MM.1S (cell line): ENCODE measurements at regions not wholly inside any gene's neighbourhood (a gene's known extent, or its start where the extent isn't known, plus 50 kb on each side); places are given as distances from the start of the nearest gene placed in this dataset.

ENCODE experiments used
- EZH2 ChIP-seq: fragments of 300-600 bp; sonication (generic); optimal IDR thresholded peaks from 2 replicates; pipeline ENCODE3; 2017; ENCODE audit warnings: low read depth, mild to moderate bottlenecking, antibody characterized with exemption, low read length, mixed read lengths
- EZH2phosphoT487 ChIP-seq: fragments of 300-600 bp; sonication (generic); IDR thresholded peaks from 2 replicates; pipeline ENCODE4 v1.6.1; 2018; ENCODE audit warnings: antibody characterized with exemption, low read length
- TF ChIP-seq, protein P1 (sequence below): fragments of 300-600 bp; sonication (generic); IDR thresholded peaks from 2 replicates; pipeline ENCODE4 v1.5.1; 2016; ENCODE audit warnings: antibody characterized with exemption, low read length, mixed read lengths

DNA sequence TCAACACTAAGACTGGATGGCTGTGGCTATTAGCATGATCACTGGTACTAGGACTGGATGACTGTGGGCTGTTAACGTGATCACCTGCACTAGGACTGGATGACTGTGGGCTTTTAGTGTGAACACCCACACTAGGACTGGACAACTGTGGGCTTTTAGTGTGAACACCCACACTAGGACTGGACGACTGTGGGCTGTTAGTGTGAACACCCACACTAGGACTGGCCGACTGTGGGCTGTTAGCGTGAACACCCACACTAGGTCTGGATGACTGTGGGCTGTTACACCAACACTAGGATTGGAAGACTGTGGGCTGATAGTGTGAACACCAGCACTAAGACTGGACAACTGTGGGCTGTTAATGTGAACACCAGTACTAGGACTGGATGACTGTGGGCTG is 329.2 kb downstream of the OSTF1 start:
- TF ChIP-seq, protein P1, sequence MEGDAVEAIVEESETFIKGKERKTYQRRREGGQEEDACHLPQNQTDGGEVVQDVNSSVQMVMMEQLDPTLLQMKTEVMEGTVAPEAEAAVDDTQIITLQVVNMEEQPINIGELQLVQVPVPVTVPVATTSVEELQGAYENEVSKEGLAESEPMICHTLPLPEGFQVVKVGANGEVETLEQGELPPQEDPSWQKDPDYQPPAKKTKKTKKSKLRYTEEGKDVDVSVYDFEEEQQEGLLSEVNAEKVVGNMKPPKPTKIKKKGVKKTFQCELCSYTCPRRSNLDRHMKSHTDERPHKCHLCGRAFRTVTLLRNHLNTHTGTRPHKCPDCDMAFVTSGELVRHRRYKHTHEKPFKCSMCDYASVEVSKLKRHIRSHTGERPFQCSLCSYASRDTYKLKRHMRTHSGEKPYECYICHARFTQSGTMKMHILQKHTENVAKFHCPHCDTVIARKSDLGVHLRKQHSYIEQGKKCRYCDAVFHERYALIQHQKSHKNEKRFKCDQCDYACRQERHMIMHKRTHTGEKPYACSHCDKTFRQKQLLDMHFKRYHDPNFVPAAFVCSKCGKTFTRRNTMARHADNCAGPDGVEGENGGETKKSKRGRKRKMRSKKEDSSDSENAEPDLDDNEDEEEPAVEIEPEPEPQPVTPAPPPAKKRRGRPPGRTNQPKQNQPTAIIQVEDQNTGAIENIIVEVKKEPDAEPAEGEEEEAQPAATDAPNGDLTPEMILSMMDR = no peak
- TF ChIP-seq EZH2phosphoT487 = no peak
- TF ChIP-seq EZH2 = no peak
